Prostate gland (tissue), 2 donors: ENCODE measurements at regions not wholly inside any gene's neighbourhood (a gene's known extent, or its start where the extent isn't known, plus 50 kb on each side); places are given as distances from the start of the nearest gene placed in this dataset.
"Not testable (repeated sequence)": the region's sequence is repeated elsewhere in the genome, so short reads cannot be mapped to it uniquely, and the experiment has no call there.

ENCODE experiments used
- DNase-seq: peaks from one replicate; pipeline ENCODE4 v3.0.0-alpha.2; 2019; ENCODE audit warnings: low spot score
- H3K27ac ChIP-seq, 2 donors: fragments of 200-600 bp; sonication (generic); 2 replicates each; pipeline ENCODE4 v1.5.1; 2017 to 2019
- H3K27me3 ChIP-seq: fragments of 200-600 bp; sonication (generic); replicated peaks from 2 replicates; pipeline ENCODE4 v1.5.1; 2019; ENCODE audit not compliant: insufficient read depth
- H3K36me3 ChIP-seq, 2 donors: fragments of 200-600 bp; sonication (generic); 1 replicate in 1 of 2; 2 replicates in 1 of 2; pipeline versions ENCODE4 v1.5.1 to v1.8.1; 2017 to 2019
- H3K4me1 ChIP-seq: fragments of 200-600 bp; sonication (generic); replicated peaks from 2 replicates; pipeline ENCODE4 v1.5.1; 2019
- H3K4me3 ChIP-seq, 2 donors: fragments of 200-600 bp; sonication (generic); 2 replicates each; pipeline ENCODE4 v1.5.1; 2017 to 2019
- H3K9me3 ChIP-seq: fragments of 200-600 bp; sonication (generic); 2 replicates; pipeline ENCODE4 v1.5.1; 2017
- CTCF ChIP-seq, 4 experiments: fragments of 200-600 bp in 2 of 4; fragments of 450-650 bp in 2 of 4; sonication (generic) in 2 of 4; IDR thresholded peaks; 1 replicate in 3 of 4; 2 replicates in 1 of 4; pipeline ENCODE4 v1.5.1; 2016 to 2019; ENCODE audit warnings: antibody characterized with exemption in 4 of 4, mild to moderate bottlenecking in 2 of 4, moderate library complexity in 2 of 4
- POLR2A ChIP-seq: fragments of 450-650 bp; IDR thresholded peaks from one replicate; pipeline ENCODE4 v1.6.1; 2016; ENCODE audit warnings: antibody characterized with exemption, mild to moderate bottlenecking
- POLR2AphosphoS5 ChIP-seq: sonication (generic); formaldehyde crosslinking; IDR thresholded peaks from one replicate; pipeline ENCODE4 v1.6.1; 2017; ENCODE audit warnings: antibody characterized with exemption
- WGBS: methylation state at CpG from one replicate; pipeline ENCODE4 v1.1.5; 2018; 5-methylcytosine and 5-hydroxymethylcytosine counted together
- intact Hi-C: fragments of 100-400 bp; cut with DNase I; formaldehyde crosslinking; loops from one replicate; pipeline ENCODE4 v1.14.2; 2022

- Histone ChIP-seq H3K27ac (no peak overlapping the region), H3K4me1 (no peaks in the 10 kb centered on the region), H3K9me3 (no peaks in the 10 kb centered on the region), H3K4me3 (no peak overlapping the region), H3K36me3 (no peaks in the 10 kb centered on the region), H3K27me3 (no peaks in the 10 kb centered on the region)
- WGBS, result 55% methylated on average over 3 of the region's 3 CpGs
- DNase-seq, result no peak
- intact Hi-C loops, result no loop called here
- TF ChIP-seq CTCF (IDR thresholded peaks at IDR 0.05) (no peak), POLR2A (no peak), POLR2AphosphoS5 (no peak)
These were observed 222.9 kb downstream of the FAM72C start for GRCh38 chr1:143748906-143749305.

DNA sequence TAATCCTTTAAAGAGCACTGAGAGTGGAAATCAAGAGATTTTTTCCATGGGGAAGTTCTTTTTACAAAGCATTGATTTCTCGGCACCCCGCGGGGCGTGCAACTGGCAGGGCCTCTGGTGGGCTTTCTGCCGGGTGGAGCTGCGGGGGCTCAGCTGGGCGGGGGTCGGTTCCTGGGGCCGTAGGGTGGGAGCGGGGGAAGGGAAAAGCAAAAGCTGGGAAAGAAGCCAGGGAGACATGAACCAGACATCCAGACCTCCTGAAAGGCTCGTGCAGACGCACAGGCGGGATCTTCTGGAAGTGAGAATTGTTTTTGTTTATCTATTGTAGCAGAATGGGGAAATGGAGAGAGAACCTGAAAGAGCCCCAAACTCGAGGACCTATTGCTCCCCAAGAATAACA is 235.2 kb downstream of the FAM72C start:
- Histone ChIP-seq H3K27ac (no peak overlapping the region), H3K36me3 (no peaks in the 10 kb centered on the region), H3K4me1 (no peaks in the 10 kb centered on the region), H3K9me3 (no peaks in the 10 kb centered on the region), H3K4me3 (no peak overlapping the region), H3K27me3 (no peaks in the 10 kb centered on the region)
- no peak for DNase-seq
- TF ChIP-seq CTCF (IDR thresholded peaks at IDR 0.05), result no peak
- TF ChIP-seq POLR2A, result no peak
- no peak for TF ChIP-seq POLR2AphosphoS5
- 5% methylated on average over 14 of the region's 14 CpGs for WGBS
- intact Hi-C loops, result no loop called here

- H3K4me1 ChIP-seq, result no peaks in the 10 kb centered on the region
- TF ChIP-seq POLR2AphosphoS5 (no peak), CTCF (IDR thresholded peaks at IDR 0.05) (no peak), POLR2A (no peak)
- no peaks in the 10 kb centered on the region for H3K27me3 ChIP-seq
- H3K4me3 ChIP-seq, result no peak overlapping the region
- 4% methylated on average over 13 of the region's 36 CpGs for WGBS
- no peak overlapping the region for H3K27ac ChIP-seq
- no peaks in the 10 kb centered on the region for H3K9me3 ChIP-seq
- intact Hi-C loops, result no loop called here
- no peaks in the 10 kb centered on the region for H3K36me3 ChIP-seq
- no peak for DNase-seq
These were observed 235.9 kb downstream of the FAM72C start for GRCh38 chr1:143735764-143736461.

DNA sequence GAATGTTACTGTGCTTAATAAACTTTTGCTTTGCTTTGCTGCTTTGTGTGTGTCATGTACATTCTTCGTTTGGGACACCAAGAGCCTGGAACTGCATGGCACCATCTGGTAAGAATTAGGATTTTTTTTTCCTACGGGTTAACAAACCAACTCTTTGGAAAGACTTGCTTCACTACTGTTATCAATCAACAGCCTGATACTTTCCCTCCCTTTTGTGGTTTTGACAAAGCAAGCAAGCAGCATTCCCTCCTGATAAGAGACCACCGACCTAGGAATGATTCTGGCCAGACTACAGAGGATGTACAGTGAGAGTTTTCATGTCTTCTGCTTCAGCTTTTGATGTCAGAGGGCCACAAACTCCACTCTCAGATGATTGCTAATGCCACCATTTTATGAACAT is 237.5 kb downstream of the FAM72C start:
- H3K27me3 ChIP-seq, H3K27ac ChIP-seq, H3K9me3 ChIP-seq, DNase-seq, H3K36me3 ChIP-seq, intact Hi-C loops, H3K4me3 ChIP-seq, H3K4me1 ChIP-seq: not testable (repeated sequence)
- WGBS, result 10% methylated on average over 3 of the region's 3 CpGs

GRCh38 chr1:143730890-143731289 is 240.9 kb downstream of the FAM72C start:
- H3K4me1 ChIP-seq, H3K27ac ChIP-seq, DNase-seq, H3K27me3 ChIP-seq, H3K9me3 ChIP-seq, intact Hi-C loops, H3K36me3 ChIP-seq, H3K4me3 ChIP-seq: not testable (repeated sequence)
- 95% methylated on average over 6 of the region's 6 CpGs for WGBS

- WGBS, result no CpG with 5 or more reads among the region's 39 CpGs
- H3K9me3 ChIP-seq, H3K4me1 ChIP-seq, H3K27ac ChIP-seq, H3K27me3 ChIP-seq, DNase-seq, H3K36me3 ChIP-seq, H3K4me3 ChIP-seq, intact Hi-C loops: not testable (repeated sequence)
These were observed 242.2 kb downstream of the FAM72C start for GRCh38 chr1:143729449-143730111.

GRCh38 chr1:143728802-143729448 is 242.9 kb downstream of the FAM72C start:
- H3K9me3 ChIP-seq, H3K4me3 ChIP-seq, DNase-seq, H3K27me3 ChIP-seq, intact Hi-C loops, H3K36me3 ChIP-seq, H3K4me1 ChIP-seq, H3K27ac ChIP-seq: not testable (repeated sequence)
- no CpG with 5 or more reads among the region's 31 CpGs for WGBS
